ENCODE measurements at regions not wholly inside any gene's neighbourhood (a gene's known extent, or its start where the extent isn't known, plus 50 kb on each side); places are given as distances from the start of the nearest gene placed in this dataset.
"Not testable (repeated sequence)": the region's sequence is repeated elsewhere in the genome, so short reads cannot be mapped to it uniquely, and the experiment has no call there.

DNA sequence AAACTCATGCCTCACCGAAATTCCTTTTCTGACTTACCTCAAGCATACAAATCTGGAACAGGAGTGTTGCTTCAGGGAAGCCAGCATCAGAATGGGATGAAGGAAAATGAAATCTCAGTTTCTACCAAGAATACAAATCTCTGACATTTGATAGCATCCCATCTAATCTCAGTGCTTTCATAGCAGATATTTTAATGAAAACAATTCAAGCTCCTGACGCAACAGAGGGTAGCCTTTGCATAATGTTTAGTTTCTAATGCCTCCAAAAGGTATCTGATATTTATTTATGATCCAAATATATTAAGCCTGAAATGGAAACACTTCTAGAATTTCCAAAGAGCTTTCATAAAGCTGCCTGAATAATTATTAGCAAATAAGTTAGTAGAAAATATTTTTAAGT, 251.4 kb downstream of the DEPDC1B start:
- no peak overlapping the region for H3K9ac ChIP-seq (ENCODE audit: low read depth in 1 of 2, low read length in 2 of 2)

DNA sequence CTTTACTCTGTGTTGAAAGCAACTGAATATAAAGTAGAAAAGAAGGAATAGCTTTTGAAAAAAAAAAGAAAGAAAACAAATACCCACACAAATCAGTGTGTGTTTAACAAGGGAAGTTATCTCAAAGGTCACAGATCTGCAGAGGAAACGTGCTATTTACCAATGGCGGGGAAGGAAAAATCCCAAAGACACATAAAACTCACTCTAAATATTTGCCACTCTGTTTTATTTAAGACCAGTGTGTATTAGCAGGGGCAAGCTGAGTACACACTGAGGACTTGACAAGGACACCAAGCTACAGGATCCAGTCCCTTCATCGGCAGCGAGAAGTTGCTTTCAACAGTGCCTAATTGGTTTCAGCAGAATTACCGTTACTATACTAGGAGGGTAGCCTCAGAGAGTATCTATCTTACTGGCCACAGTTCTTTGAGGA, 252.5 kb downstream of the DEPDC1B start:
- Histone ChIP-seq H3K4me3 (ENCODE audit: low read depth in 1 of 2, low read length in 2 of 2) (no peak overlapping the region), H3K36me3 (ENCODE audit: control insufficient read depth in 1 of 2, insufficient read depth in 2 of 2, low read length in 2 of 2) (no peaks in the 10 kb centered on the region), H3K9ac (ENCODE audit: low read depth in 1 of 2, low read length in 2 of 2) (no peak overlapping the region), H3K4me1 (ENCODE audit: control insufficient read depth in 1 of 2, insufficient read depth in 2 of 2, low read length in 2 of 2) (no peaks in the 10 kb centered on the region), H3K27me3 (ENCODE audit: control insufficient read depth in 1 of 2, insufficient read depth in 2 of 2, low read length in 2 of 2) (no peaks in the 10 kb centered on the region), H3K27ac (ENCODE audit: low read depth, low read length) (no peak overlapping the region), H3K9me3 (ENCODE audit: control insufficient read depth in 1 of 2, low read length in 2 of 2) (no peaks in the 10 kb centered on the region)

More for the DNA sequence above, 251.4 kb downstream of the DEPDC1B start:
- H3K9me3 ChIP-seq (ENCODE audit: control insufficient read depth in 1 of 2, low read length in 2 of 2) = no peaks in the 10 kb centered on the region
- no peak overlapping the region for H3K4me3 ChIP-seq (ENCODE audit: low read depth in 1 of 2, low read length in 2 of 2)
- H3K27ac ChIP-seq (ENCODE audit: low read depth, low read length) = no peak overlapping the region
- H3K36me3 ChIP-seq (ENCODE audit: control insufficient read depth in 1 of 2, insufficient read depth in 2 of 2, low read length in 2 of 2) = no peaks in the 10 kb centered on the region
- no peaks in the 10 kb centered on the region for H3K4me1 ChIP-seq (ENCODE audit: control insufficient read depth in 1 of 2, insufficient read depth in 2 of 2, low read length in 2 of 2)
- H3K27me3 ChIP-seq (ENCODE audit: control insufficient read depth in 1 of 2, insufficient read depth in 2 of 2, low read length in 2 of 2) = no peaks in the 10 kb centered on the region

DNA sequence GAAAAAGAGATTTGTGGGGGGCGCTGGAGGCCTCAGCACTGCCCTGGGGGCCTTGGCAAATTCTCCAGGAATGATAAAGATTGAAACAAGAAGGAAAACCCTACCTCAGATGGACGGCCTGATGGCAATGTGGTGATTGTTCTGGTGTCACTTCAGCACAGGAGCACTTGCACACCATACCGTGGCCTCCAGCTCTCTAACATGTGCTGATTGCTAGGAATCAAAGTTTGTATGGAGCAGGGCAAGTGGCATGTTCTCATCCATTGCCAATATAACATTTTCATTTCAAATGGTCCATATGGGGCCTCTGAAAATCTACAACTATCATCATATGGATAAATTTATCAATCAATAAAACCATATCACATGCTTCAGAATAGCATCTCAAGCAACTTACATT, 253.0 kb downstream of the DEPDC1B start:
- no peaks in the 10 kb centered on the region for H3K9me3 ChIP-seq (ENCODE audit: control insufficient read depth in 1 of 2, low read length in 2 of 2)
- no peaks in the 10 kb centered on the region for H3K4me1 ChIP-seq (ENCODE audit: control insufficient read depth in 1 of 2, insufficient read depth in 2 of 2, low read length in 2 of 2)
- H3K27ac ChIP-seq (ENCODE audit: low read depth, low read length) = no peak overlapping the region
- H3K27me3 ChIP-seq (ENCODE audit: control insufficient read depth in 1 of 2, insufficient read depth in 2 of 2, low read length in 2 of 2) = no peaks in the 10 kb centered on the region
- H3K36me3 ChIP-seq (ENCODE audit: control insufficient read depth in 1 of 2, insufficient read depth in 2 of 2, low read length in 2 of 2) = no peaks in the 10 kb centered on the region
- H3K4me3 ChIP-seq (ENCODE audit: low read depth in 1 of 2, low read length in 2 of 2) = no peak overlapping the region
- no peak overlapping the region for H3K9ac ChIP-seq (ENCODE audit: low read depth in 1 of 2, low read length in 2 of 2)

DNA sequence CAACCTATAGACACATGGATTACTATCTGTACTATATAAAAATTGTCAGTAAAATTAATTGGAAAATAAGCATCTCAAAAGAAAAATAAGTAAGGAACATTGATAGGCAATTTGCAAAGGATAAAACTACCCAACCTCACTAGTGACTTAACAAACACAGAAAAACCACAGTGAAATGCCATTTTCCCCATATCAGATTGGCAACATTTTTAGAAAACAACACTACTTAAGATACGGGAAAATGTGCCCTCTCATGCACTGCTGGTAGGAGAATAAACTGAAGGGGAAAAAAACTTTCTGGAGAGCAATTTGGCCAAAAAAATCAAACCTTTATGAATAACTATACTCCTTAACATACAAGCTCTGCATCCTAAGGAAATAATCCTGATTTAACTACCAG, 254.0 kb downstream of the DEPDC1B start:
- no peaks in the 10 kb centered on the region for H3K9me3 ChIP-seq (ENCODE audit: control insufficient read depth in 1 of 2, low read length in 2 of 2)
- H3K27ac ChIP-seq (ENCODE audit: low read depth, low read length) = no peak overlapping the region
- H3K4me3 ChIP-seq (ENCODE audit: low read depth in 1 of 2, low read length in 2 of 2) = no peak overlapping the region
- H3K27me3 ChIP-seq (ENCODE audit: control insufficient read depth in 1 of 2, insufficient read depth in 2 of 2, low read length in 2 of 2) = no peaks in the 10 kb centered on the region
- H3K9ac ChIP-seq (ENCODE audit: low read depth in 1 of 2, low read length in 2 of 2) = no peak overlapping the region
- H3K4me1 ChIP-seq (ENCODE audit: control insufficient read depth in 1 of 2, insufficient read depth in 2 of 2, low read length in 2 of 2) = no peaks in the 10 kb centered on the region
- no peaks in the 10 kb centered on the region for H3K36me3 ChIP-seq (ENCODE audit: control insufficient read depth in 1 of 2, insufficient read depth in 2 of 2, low read length in 2 of 2)

DNA sequence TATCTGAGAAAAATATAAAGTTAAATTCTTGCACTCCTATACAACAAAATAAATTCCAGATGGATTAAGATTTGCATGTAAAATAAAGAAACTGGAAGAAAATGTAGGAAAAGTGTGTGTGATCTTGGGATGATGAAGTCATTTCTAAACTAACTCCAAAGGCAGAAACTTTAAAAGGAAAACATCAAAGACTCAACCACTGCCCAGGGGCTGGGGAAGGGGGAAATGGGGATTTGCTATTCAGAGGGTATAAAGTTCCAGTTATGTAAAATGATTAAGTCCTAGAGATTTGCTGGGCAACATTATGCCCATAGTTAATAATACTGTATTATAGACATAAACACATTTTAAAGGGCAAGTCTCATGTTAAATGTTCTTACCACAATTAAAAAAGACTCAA, 254.5 kb downstream of the DEPDC1B start:
- H3K9me3 ChIP-seq (ENCODE audit: control insufficient read depth in 1 of 2, low read length in 2 of 2) = no peaks in the 10 kb centered on the region
- no peaks in the 10 kb centered on the region for H3K27me3 ChIP-seq (ENCODE audit: control insufficient read depth in 1 of 2, insufficient read depth in 2 of 2, low read length in 2 of 2)
- no peak overlapping the region for H3K27ac ChIP-seq (ENCODE audit: low read depth, low read length)
- no peaks in the 10 kb centered on the region for H3K4me1 ChIP-seq (ENCODE audit: control insufficient read depth in 1 of 2, insufficient read depth in 2 of 2, low read length in 2 of 2)
- H3K9ac ChIP-seq (ENCODE audit: low read depth in 1 of 2, low read length in 2 of 2) = no peak overlapping the region
- H3K4me3 ChIP-seq (ENCODE audit: low read depth in 1 of 2, low read length in 2 of 2) = no peak overlapping the region
- no peaks in the 10 kb centered on the region for H3K36me3 ChIP-seq (ENCODE audit: control insufficient read depth in 1 of 2, insufficient read depth in 2 of 2, low read length in 2 of 2)

GRCh38 chr5:60444661-60445360, 255.2 kb downstream of the DEPDC1B start:
- Histone ChIP-seq H3K4me1 (ENCODE audit: control insufficient read depth in 1 of 2, insufficient read depth in 2 of 2, low read length in 2 of 2) (no peaks in the 10 kb centered on the region), H3K9ac (ENCODE audit: low read depth in 1 of 2, low read length in 2 of 2) (no peak overlapping the region), H3K9me3 (ENCODE audit: control insufficient read depth in 1 of 2, low read length in 2 of 2) (no peaks in the 10 kb centered on the region), H3K27ac (ENCODE audit: low read depth, low read length) (no peak overlapping the region), H3K36me3 (ENCODE audit: control insufficient read depth in 1 of 2, insufficient read depth in 2 of 2, low read length in 2 of 2) (no peaks in the 10 kb centered on the region), H3K27me3 (ENCODE audit: control insufficient read depth in 1 of 2, insufficient read depth in 2 of 2, low read length in 2 of 2) (no peaks in the 10 kb centered on the region), H3K4me3 (ENCODE audit: low read depth in 1 of 2, low read length in 2 of 2) (no peak overlapping the region)

- Histone ChIP-seq H3K27ac (ENCODE audit: low read depth, low read length) (no peak overlapping the region), H3K27me3 (ENCODE audit: control insufficient read depth in 1 of 2, insufficient read depth in 2 of 2, low read length in 2 of 2) (no peaks in the 10 kb centered on the region), H3K4me3 (ENCODE audit: low read depth in 1 of 2, low read length in 2 of 2) (no peak overlapping the region), H3K4me1 (ENCODE audit: control insufficient read depth in 1 of 2, insufficient read depth in 2 of 2, low read length in 2 of 2) (no peaks in the 10 kb centered on the region), H3K9me3 (ENCODE audit: control insufficient read depth in 1 of 2, low read length in 2 of 2) (no peaks in the 10 kb centered on the region), H3K9ac (ENCODE audit: low read depth in 1 of 2, low read length in 2 of 2) (no peak overlapping the region), H3K36me3 (ENCODE audit: control insufficient read depth in 1 of 2, insufficient read depth in 2 of 2, low read length in 2 of 2) (no peaks in the 10 kb centered on the region)
Observed at GRCh38 chr5:60439552-60439951, 260.4 kb downstream of the DEPDC1B start.

DNA sequence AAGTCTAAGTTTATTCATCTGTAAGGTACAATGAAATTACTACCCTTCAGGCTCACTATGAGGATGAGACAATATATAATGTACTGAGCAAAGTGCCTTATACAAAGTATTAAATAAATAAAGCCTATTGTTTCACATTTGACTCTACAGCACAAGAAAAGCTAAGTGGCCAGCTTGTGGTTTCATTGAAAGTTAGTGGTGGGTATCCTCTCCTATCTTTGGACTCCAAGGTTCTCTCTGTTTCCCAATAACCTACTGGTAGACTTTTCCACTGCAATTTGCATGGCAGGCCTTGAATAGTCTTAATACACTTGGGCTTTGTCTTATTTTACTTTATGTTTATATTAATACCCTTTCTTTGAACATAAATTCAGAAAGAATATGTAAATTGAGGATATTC, 262.7 kb downstream of the DEPDC1B start:
- no peaks in the 10 kb centered on the region for H3K4me1 ChIP-seq (ENCODE audit: control insufficient read depth in 1 of 2, insufficient read depth in 2 of 2, low read length in 2 of 2)
- H3K4me3 ChIP-seq (ENCODE audit: low read depth in 1 of 2, low read length in 2 of 2) = no peak overlapping the region
- H3K27me3 ChIP-seq (ENCODE audit: control insufficient read depth in 1 of 2, insufficient read depth in 2 of 2, low read length in 2 of 2) = no peaks in the 10 kb centered on the region
- no peak overlapping the region for H3K27ac ChIP-seq (ENCODE audit: low read depth, low read length)
- H3K36me3 ChIP-seq (ENCODE audit: control insufficient read depth in 1 of 2, insufficient read depth in 2 of 2, low read length in 2 of 2) = no peaks in the 10 kb centered on the region
- no peak overlapping the region for H3K9ac ChIP-seq (ENCODE audit: low read depth in 1 of 2, low read length in 2 of 2)
- H3K9me3 ChIP-seq (ENCODE audit: control insufficient read depth in 1 of 2, low read length in 2 of 2) = no peaks in the 10 kb centered on the region

DNA sequence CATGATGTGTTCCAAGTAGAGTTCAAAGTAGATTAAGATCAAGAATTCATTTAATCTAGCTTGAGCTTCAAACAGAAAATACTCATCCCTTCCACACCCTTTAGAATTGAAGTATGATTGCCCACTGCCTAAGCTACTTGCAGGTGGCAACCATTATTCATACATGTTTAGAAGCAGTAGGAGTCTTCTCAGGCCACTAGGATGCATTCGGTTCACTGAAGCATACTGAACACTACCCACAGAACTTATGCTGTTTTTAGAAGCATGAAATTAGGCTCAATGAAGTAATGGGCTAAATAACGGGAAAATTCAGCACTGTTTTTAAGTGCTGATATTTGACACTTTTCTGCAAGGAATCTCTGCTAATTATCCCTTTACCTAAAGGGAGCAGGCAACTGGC, 263.4 kb downstream of the DEPDC1B start:
- H3K36me3 ChIP-seq (ENCODE audit: control insufficient read depth in 1 of 2, insufficient read depth in 2 of 2, low read length in 2 of 2) = no peaks in the 10 kb centered on the region
- no peaks in the 10 kb centered on the region for H3K9me3 ChIP-seq (ENCODE audit: control insufficient read depth in 1 of 2, low read length in 2 of 2)
- H3K9ac ChIP-seq (ENCODE audit: low read depth in 1 of 2, low read length in 2 of 2) = no peak overlapping the region
- H3K27ac ChIP-seq (ENCODE audit: low read depth, low read length) = no peak overlapping the region
- H3K27me3 ChIP-seq (ENCODE audit: control insufficient read depth in 1 of 2, insufficient read depth in 2 of 2, low read length in 2 of 2) = no peaks in the 10 kb centered on the region
- H3K4me1 ChIP-seq (ENCODE audit: control insufficient read depth in 1 of 2, insufficient read depth in 2 of 2, low read length in 2 of 2) = no peaks in the 10 kb centered on the region
- no peak overlapping the region for H3K4me3 ChIP-seq (ENCODE audit: low read depth in 1 of 2, low read length in 2 of 2)

DNA sequence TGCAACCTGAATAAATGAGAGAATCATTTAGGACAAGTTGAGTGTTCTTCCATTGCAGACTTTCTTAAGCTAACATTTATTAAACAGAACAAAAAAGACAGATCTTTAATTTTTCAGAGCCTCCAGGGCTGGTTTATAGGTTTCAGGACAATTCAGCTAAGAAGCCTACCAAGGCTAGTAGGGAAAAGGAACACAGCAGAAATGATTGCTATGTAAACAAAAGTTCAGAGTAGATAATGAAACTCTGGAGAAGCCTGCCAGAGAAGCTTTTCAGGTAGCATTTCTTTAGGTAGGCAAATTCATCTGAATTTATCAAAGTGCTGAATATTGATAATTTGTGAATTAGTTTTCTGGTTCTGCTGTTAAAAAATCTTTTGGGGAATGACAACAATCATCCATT, 264.2 kb downstream of the DEPDC1B start:
- no peak overlapping the region for H3K9ac ChIP-seq (ENCODE audit: low read depth in 1 of 2, low read length in 2 of 2)
- H3K4me1 ChIP-seq (ENCODE audit: control insufficient read depth in 1 of 2, insufficient read depth in 2 of 2, low read length in 2 of 2) = no peaks in the 10 kb centered on the region
- no peak overlapping the region for H3K27ac ChIP-seq (ENCODE audit: low read depth, low read length)
- H3K9me3 ChIP-seq (ENCODE audit: control insufficient read depth in 1 of 2, low read length in 2 of 2) = no peaks in the 10 kb centered on the region
- H3K27me3 ChIP-seq (ENCODE audit: control insufficient read depth in 1 of 2, insufficient read depth in 2 of 2, low read length in 2 of 2) = no peaks in the 10 kb centered on the region
- H3K4me3 ChIP-seq (ENCODE audit: low read depth in 1 of 2, low read length in 2 of 2) = no peak overlapping the region
- no peaks in the 10 kb centered on the region for H3K36me3 ChIP-seq (ENCODE audit: control insufficient read depth in 1 of 2, insufficient read depth in 2 of 2, low read length in 2 of 2)

GRCh38 chr5:60426189-60426588, 273.8 kb downstream of the DEPDC1B start:
- not testable (repeated sequence) for H3K4me1 ChIP-seq (ENCODE audit: control insufficient read depth in 1 of 2, insufficient read depth in 2 of 2, low read length in 2 of 2); H3K9me3 ChIP-seq (ENCODE audit: control insufficient read depth in 1 of 2, low read length in 2 of 2); H3K36me3 ChIP-seq (ENCODE audit: control insufficient read depth in 1 of 2, insufficient read depth in 2 of 2, low read length in 2 of 2); H3K4me3 ChIP-seq (ENCODE audit: low read depth in 1 of 2, low read length in 2 of 2); H3K9ac ChIP-seq (ENCODE audit: low read depth in 1 of 2, low read length in 2 of 2); H3K27ac ChIP-seq (ENCODE audit: low read depth, low read length); H3K27me3 ChIP-seq (ENCODE audit: control insufficient read depth in 1 of 2, insufficient read depth in 2 of 2, low read length in 2 of 2)

Measured in duodenal mucosa (tissue), 2 donors.